HG03066 (cell line): ENCODE measurements at regions not wholly inside any gene's neighbourhood (a gene's known extent, or its start where the extent isn't known, plus 50 kb on each side); places are given as distances from the start of the nearest gene placed in this dataset.
"Not testable (repeated sequence)": the region's sequence is repeated elsewhere in the genome, so short reads cannot be mapped to it uniquely, and the experiment has no call there.

Experiments
- ATAC-seq: cut with Tn5 transposase; IDR thresholded peaks from one replicate; pipeline ENCODE4 v1.9.1; 2021; ENCODE audit warnings: low read depth; ENCODE audit not compliant: unreplicated experiment

DNA sequence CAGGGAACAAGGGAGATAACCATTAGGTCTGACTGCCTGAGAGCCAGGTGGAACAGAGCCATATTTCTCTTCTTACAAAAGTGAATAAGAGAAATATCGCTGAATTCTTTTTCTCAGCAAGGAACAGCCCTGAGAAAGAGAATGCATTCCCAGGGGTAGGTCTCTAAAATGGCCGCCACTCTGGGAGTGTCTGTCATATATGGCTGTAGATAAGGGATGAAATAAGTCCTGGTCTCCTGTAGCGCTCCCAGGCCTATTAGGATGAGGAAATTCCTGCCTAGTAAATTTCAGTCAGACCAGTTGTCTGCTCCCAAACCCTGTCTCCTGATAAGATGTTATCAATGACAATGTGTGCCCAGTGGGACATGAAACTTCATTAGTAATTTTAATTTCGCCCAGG is 1236.4 kb upstream of the CNTN5 start:
- ATAC-seq = not testable (repeated sequence)

DNA sequence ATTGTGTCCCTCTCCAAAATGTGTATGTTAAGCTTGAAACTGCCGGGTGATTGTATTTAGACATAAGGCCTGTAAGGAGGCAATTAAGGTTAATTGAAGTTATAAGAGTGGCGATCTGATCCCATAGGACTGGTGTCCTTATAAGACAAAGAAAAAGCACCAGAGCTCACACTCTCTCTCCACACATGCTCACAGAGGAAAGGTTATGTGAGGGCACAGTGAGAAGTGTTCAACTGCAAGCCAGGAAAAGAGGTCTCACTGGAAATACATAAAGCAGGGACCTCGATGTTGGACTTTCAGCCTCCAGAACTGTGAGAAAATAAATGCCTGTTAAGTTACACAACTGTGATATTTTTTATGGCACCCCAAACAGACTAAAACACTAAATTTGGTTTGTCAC is 1233.8 kb upstream of the CNTN5 start:
- no peak for ATAC-seq

DNA sequence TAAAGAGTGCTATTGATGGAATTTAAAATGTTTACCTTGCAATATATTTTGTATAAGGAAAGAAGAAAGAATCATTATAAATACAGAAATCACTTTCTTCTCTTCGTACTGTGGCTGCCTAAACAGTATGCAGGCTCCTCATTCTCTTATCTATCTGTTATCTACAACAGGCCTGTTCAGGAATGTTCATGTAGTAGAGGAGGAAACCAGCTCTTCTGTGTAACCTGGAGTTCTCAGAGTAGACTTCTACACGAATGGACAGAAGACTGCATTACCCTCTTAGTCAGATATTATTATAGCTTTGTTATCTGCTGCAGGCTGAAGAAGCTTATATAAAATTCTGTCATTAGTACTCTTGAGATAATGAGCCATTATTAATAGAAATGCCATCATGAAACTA is 1225.9 kb upstream of the CNTN5 start:
- ATAC-seq = no peak

DNA sequence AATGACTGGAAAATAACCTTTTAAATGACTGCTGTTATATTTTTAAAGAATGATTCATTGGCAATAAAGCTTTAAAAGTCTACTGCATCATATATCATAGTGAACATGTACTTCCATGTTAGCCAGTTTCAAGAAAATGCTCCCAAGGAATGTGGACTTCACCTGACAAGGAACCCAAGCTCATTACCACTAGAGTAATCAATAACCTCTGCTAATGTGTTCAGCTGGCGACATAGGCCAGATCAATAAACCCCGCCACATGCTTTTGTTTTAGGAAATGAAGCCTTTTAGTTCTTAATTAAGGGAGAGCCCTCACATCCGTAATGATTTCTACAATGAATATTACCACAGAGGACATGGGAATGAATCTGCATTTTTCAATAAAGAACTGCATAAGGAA is 1219.9 kb upstream of the CNTN5 start:
- ATAC-seq = no peak

DNA sequence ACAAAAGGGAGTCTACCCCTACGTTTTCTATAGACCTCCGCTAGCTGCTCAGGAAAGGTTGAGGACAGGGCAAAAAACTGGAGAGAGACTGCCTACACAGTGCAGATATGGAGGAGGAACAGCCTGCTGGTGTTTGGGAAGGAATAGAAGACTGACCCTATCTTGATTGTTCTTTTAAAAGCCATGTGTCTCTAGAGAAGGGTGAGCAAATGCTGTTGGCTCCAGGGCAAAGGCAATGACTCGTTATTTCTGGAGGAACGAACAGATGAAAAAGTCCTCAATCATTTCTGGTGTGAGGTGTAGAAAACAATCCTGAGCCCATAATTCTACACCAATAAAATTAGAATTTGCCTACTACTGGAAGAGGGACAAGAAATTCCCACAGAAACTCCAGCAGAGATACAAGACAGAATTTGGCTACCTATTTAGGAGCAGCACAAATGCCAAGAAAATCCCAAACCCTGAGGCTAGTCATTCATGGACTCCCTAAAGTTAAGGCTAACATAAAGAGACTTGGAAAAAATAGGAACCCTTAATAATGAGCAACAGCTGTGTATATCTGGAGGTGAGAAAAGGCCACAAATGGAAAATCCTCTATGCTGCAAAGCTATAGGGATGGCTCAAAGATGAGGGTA is 1206.3 kb upstream of the CNTN5 start:
- no peak for ATAC-seq

DNA sequence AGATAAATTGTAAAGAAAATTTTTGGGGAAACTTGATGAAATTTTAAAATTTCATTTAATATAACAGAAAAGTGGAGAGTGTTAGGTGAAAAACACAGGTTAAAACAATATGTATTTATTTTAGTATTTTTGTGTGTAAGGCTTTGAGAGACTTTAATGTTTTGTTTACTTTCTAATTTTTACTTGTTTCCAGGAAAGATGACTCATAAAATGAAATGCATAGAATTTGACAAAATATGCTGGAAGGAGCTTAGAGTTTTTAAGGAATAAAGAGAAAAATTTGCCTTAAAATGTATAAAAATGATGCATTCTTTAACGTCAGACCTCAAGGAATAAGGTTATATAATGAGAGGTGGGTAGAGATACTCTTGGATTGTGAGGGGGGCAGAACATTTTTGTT is 1205.1 kb upstream of the CNTN5 start:
- no peak for ATAC-seq

DNA sequence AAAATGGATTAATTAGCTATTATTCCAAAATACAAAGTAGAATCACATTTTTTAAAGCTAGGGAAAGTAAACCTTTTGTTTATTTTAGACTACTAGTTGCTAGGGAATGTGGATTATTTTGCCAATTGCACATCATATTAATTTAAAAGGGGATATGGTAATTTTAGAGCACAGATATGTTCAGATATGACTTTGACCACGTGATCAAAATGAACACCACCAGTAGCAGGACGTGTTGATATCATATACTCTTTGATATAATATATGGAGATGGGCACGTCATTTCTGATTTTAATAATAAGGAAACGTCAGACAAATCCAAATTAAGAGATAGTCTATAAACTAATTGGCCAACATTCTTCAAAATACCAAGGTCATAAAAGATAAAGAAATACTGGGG is 1188.3 kb upstream of the CNTN5 start:
- ATAC-seq = no peak

DNA sequence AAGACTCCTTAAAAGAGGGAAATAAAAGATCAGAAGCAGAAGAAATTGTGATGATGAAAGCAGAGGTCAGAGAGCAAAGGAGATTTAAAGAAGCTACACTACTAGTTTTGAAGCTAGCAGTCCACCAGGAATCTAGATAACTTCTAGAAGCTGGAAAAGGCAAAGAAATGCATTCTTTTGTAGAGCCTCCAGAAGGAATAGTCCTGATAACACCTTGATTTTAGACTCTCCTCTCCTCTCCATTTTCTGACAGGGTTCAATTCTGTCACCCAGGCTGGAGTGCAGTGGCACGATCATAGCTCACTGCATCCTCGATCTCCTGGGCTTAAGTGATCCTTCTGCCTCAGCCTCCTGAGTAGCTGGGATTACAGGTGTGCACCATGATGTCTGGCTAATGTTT is 1187.3 kb upstream of the CNTN5 start:
- no peak for ATAC-seq

DNA sequence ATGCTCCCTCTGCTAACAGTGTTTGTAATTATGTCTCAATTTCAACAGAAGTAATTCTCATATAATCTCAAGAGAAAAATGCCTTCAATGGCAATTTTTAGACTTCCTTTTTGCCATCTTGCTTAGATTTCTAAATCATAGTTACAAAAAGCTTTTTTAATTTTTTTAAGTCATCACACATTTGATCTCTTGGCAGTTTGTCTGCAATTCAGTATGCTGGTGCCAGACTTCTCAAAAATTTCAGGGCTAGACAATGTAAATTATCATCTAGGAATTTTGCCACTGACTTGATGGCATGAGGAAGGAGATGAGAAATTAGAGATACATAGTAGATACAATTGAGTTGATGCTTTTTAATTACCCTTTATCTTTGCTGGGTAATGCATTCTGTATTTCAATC is 1176.7 kb upstream of the CNTN5 start:
- no peak for ATAC-seq

DNA sequence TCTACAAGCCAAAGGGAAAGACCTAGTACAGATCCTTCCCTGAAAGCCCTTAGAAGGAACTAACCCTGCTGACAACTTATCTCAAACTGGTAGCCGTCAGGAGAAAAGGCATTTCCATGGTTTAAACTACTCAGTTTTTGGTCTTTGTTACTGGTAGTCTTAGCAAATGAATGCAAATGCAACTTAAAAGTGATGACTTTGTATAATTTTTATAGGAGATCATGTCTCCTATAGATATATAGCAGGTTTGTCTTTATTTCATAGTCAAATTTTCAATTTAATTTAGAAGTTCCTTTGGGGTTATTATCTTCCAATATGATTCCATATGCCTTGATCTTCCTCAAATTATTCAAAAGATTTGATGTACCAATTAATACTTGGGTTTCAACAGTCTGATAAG is 1173.0 kb upstream of the CNTN5 start:
- no peak for ATAC-seq

DNA sequence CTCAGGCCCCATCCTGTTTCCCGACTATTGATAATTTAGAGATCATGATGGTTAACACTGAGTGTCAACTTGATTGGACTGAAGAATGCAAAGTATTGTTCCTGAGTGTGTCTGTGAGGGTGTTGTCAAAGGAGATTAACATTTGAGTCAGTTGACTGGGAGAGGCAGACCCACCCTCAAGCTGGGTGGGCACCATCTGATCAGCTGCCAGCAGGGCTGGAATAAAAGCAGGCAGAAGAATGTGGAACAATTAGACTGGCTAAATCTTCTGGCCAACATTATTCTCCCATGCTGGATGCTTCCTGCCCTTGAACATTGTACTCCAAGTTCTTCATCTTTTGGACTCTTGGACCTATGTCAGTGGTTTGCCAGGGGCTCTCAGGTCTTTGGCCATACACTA is 1170.0 kb upstream of the CNTN5 start:
- ATAC-seq = no peak

DNA sequence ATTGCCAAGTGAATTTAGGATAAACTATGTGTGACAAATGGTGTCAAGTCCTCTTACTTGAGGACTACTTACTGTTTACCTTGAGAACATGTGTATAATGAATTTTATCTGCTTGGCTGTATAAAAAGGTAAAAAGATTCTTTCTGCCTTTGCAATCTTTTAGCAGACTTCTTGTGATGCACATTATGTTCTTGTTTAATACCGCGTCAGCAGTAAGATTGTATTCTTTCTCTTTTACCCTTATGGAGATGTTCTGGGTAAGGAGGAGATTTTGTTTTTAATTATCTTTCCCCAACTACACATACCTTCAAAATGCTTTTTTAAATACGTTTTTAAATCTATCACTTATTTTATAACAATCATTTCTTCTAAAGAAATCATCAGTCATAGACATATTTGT is 1166.4 kb upstream of the CNTN5 start:
- no peak for ATAC-seq

DNA sequence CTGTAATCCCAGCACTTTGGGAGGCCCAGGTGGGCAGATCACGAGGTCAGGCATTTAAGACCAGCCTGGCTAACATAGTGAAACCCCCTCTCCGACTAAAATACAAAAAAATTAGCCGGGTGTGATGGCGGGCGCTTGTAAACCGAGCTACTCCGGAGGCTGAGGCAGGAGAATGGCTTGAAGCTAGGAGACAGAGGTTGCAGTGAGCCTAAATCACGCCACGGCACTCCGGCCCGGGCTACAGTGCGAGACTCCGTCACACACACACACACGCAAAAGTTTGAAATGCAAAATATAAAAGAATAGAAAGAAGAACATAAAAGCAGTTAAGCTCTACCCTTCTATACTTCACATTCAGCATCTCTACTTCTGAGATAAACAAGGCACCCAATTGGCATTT is 1165.9 kb upstream of the CNTN5 start:
- no peak for ATAC-seq

DNA sequence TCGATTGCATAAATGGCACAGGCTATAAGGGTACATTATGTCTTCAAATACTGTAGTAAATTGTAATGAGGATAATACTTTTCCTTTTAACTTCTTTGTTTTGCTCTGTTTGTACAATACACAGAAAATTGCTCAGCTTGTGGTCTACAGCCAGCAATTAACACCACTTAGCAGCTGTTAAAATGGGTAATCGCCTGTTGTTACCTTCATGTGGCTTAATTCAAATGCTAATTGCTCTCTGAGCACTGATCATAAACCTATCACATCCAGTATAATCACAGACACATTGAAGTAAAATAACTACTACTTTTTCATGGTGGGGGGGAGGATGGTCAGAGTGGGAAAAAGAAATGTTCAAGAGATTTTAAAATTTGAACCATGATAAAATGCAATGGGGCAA is 1164.1 kb upstream of the CNTN5 start:
- no peak for ATAC-seq

DNA sequence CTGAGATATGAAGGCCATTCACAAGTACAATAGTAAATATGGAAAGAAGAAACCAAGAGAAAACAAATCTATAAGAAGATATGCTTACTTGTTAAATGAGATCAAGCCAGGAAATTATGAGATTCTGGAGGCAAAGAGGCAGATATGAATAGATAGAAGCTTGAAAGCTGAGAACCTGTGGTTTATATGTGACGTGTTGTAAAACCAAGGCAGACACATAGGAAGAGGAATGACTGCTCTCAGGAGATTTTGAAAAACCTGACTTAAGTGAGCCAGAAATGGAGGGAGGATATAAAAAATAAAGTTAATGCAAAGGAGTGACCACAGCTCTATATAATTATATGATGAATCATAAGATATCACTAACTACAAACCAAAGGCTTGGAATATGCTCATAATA is 1160.5 kb upstream of the CNTN5 start:
- no peak for ATAC-seq

DNA sequence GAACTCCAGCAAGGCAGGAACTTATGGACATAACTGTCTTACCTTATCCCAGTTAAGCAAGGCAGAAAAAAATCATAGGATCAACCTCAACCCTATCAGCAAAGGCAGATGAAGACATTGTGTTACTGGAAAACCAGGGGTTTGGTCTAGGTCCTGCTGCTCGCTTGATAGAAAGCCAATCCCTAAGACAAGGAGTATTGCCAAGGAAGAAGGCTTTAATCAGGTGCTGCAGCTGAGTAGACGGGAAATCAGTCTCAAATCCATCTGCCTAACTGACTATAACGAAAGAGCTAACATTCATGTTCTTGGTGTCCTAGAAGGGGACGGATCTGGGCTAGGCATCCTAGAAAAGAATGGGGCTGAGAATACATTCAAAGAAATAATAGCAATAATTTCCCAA is 1158.7 kb upstream of the CNTN5 start:
- no peak for ATAC-seq

DNA sequence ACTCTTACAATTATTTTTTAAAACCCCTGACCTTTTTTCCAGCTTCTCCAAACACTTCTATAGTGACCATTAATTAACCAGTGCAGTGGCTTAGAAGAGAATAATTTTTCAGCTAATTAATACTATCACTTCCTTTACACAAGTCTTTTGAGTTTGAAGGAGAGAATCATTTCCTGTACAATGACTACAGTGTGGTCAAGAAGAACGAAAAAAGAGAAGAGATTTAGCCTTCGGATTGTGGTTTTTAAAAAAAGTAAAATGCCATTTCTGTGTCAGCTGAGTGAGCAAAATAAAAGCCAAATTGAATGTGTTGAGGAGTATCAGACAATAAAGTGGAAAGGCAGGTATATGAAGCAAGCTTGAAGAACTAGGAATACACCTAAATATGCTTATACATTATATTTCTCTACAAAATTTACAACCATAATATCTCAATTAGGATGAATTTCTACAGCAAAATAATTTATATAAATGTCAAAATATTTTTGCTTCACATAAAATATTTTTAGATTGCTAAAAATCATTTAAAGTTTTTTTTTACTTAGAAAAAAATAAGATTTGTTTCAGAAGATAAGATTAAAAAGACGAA is 1155.2 kb upstream of the CNTN5 start:
- ATAC-seq = no peak

DNA sequence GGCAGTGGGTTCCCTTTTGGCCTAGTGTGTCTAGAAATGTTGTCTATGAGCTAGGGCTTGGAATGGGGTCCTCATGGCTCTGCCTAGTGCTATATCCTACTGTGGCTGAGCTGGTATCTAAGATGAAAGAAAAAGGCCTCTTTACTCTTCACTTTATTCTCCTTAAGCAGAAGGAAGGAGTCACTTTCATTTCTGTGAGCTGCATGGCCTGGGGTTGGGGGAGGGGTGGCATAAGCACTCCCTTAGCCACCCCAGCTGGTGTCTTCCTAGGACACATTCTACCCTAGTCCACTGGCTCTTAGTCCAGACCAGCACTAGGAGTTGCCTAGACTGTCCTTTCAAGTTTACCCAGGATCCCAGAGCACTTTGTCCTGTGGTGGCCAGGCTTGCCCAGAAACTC is 1148.9 kb upstream of the CNTN5 start:
- ATAC-seq = no peak

DNA sequence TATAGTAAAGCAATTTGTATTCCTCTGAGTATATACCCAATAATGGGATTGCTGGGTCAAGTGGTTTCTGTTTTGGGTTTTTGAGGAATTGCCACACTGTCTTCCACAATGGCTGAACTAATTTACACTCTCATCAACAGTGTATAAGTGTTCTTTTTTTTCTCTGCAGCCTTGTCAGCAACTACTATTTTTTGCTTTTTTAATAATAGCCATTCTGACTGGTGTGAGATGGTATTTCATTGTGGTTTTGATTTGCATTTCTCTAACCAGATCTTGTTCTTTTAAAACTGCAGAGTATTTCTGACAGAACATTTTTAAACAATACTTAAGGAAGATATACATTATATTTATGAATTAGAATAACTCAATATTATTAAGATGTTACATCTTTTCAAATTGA is 1140.5 kb upstream of the CNTN5 start:
- ATAC-seq = no peak

DNA sequence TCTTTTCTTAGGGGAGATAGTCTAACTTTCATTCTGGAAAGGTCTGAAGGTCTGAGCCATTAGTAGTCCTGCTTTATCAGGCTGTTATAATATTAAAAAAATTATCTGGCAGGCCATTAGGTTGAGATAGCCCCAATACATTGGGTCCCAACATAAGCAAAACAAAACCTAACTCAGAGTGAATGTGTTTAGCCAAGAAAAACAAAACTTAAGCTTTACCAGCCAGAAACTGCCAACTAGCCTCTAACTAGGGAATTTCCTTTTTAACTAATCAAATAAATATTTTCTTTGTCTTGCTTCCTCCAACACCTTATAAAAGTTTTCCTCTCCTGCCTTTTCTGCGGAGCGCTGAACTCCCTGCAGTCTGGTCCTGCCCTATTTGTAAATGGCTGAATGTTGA is 1137.7 kb upstream of the CNTN5 start:
- ATAC-seq = no peak

DNA sequence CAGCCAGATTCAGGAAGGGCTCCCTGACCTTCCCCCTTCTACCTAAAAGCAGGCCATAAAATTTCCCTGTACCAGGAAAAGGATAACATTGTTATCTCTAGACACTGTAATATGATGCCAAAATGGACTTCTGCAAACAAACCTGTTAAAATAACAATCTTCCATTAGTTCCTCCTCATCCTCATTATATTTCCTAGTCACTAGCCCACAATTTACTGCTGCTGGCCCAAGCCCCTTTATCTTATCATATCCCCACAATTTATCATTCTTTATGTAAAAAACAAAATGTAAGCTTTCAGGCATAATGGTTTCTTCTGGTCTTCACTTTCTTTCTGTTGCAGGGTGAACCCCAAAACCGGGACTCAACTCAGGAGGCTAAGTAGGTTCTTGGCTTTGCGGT is 1132.1 kb upstream of the CNTN5 start:
- no peak for ATAC-seq

DNA sequence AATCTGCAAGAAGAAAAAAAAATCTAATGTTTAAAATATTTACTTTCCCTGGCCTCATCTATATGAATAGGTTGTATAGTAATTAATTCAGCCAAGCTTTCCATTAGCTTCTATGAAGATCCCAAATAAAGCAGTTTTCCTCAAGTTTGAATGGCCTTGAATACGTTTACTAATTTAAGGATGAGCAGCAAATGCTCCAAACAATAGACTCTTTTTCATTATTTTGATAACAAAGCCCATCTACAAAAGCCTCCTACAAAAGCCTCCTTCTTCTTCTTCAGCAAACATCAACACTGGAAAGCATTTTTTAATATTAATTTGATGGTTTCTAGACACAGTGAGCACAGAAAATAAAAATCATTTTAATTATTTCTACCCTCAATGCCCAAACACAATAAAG is 1130.3 kb upstream of the CNTN5 start:
- no peak for ATAC-seq

DNA sequence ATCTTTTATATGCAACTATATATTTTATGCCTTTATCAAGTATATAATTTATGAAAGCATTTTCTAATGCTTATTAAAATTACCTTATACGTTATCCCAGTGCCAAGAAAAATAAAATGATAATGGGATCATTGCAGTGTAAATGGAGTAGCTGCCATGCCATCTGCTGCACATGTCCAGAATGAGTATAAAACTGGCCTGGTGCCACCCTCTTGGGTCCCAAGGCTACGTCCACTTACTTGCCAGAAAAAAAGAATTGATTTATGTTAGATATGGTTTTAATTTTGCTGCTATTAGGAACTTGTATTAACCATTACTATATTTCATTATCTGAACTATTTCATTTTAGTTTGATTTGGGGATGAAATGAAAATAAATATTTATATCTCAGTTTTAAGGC is 1127.1 kb upstream of the CNTN5 start:
- ATAC-seq = no peak
